ENCODE measurements at regions not wholly inside any gene's neighbourhood (a gene's known extent, or its start where the extent isn't known, plus 50 kb on each side); places are given as distances from the start of the nearest gene placed in this dataset.

DNA sequence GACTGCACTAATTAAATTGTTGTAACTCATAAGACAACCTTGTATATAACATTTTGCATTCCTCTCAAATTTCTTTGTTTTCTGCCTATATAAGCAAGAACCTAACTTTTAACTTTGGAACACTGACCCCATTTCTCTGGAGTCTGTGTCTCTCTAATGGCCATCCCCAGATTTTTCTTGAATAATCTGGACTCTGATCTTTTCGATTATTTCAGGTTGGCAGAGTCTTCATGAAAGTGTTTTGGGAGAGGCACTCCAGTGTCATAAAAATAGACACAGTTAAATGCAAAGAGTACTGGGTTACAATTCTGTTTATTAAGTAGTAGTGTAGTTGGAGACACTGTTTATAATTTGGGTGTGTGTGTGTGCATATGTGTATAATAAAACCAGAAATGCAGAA lies 1467.7 kb upstream of the CELF4 start:
- TF ChIP-seq, protein P1, sequence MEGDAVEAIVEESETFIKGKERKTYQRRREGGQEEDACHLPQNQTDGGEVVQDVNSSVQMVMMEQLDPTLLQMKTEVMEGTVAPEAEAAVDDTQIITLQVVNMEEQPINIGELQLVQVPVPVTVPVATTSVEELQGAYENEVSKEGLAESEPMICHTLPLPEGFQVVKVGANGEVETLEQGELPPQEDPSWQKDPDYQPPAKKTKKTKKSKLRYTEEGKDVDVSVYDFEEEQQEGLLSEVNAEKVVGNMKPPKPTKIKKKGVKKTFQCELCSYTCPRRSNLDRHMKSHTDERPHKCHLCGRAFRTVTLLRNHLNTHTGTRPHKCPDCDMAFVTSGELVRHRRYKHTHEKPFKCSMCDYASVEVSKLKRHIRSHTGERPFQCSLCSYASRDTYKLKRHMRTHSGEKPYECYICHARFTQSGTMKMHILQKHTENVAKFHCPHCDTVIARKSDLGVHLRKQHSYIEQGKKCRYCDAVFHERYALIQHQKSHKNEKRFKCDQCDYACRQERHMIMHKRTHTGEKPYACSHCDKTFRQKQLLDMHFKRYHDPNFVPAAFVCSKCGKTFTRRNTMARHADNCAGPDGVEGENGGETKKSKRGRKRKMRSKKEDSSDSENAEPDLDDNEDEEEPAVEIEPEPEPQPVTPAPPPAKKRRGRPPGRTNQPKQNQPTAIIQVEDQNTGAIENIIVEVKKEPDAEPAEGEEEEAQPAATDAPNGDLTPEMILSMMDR (IDR thresholded peaks at IDR 0.05; ENCODE audit: insufficient read depth, low read length, severe bottlenecking) = no peak
- Histone ChIP-seq H3K27me3 (ENCODE audit: control insufficient read depth, insufficient read depth, low read length) (peaks cover 3% of the 10 kb centered on the region), H3K4me3 (ENCODE audit: low read depth, low read length) (no peak overlapping the region), H3K36me3 (ENCODE audit: control insufficient read depth, insufficient read depth, low read length) (no peaks in the 10 kb centered on the region)
- FAIRE-seq (no peak), DNase-seq (ENCODE audit: low read depth) (no peak)

DNA sequence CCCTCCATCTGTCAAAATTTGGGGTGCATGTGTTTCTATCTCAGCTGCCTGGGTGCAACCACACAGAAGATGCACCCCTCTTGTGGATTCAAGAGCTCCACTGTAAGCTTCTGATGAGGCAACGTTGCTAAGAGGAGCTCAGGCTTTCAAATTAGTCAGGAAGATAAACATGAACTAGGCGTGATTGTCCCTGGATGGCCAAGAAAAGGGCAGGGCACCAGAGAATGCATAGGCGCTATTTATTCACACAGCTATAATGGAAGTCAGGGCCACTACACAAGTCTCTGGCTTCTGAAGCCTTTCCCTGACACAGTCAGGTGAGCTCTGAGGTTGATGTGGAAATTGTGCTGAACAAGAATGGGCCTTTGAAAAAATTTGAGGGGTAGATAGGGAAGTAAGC lies 1466.0 kb upstream of the CELF4 start:
- TF ChIP-seq, protein P1 (IDR thresholded peaks at IDR 0.05; ENCODE audit: insufficient read depth, low read length, severe bottlenecking) = no peak
- Histone ChIP-seq H3K4me3 (ENCODE audit: low read depth, low read length) (no peak overlapping the region), H3K36me3 (ENCODE audit: control insufficient read depth, insufficient read depth, low read length) (no peaks in the 10 kb centered on the region), H3K27me3 (ENCODE audit: control insufficient read depth, insufficient read depth, low read length) (peaks cover 3% of the 10 kb centered on the region)
- FAIRE-seq (no peak), DNase-seq (ENCODE audit: low read depth) (no peak)

DNA sequence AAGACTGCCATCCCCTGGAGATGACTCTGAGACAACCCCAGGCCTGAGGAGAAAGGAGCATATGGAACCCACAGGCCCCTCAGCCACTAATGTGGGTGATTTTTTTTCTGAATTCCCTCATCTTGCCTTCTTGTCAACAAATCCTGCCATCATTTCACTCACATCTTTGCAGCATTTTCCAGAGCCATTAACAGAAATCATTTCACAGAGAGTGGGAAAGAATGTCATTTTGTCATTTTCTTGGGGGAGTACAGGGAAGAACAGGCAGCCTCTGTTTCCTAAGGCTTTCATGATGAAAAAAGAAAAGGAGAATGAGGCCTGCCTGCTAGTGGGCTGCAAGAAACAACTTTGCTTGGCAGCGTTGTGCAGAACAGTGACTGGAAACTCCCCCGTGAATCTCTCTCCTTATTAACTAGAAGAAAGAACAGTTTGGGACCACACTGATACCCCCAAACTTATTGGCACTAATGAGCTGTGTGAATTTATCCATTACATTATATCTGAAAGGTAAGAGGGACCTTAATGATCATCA lies 1464.6 kb upstream of the CELF4 start:
- FAIRE-seq = no peak
- TF ChIP-seq, protein P1 (IDR thresholded peaks at IDR 0.05; ENCODE audit: insufficient read depth, low read length, severe bottlenecking) = no peak
- no peak overlapping the region for H3K4me3 ChIP-seq (ENCODE audit: low read depth, low read length)
- DNase-seq (ENCODE audit: low read depth) = no peak
- no peaks in the 10 kb centered on the region for H3K36me3 ChIP-seq (ENCODE audit: control insufficient read depth, insufficient read depth, low read length)
- H3K27me3 ChIP-seq (ENCODE audit: control insufficient read depth, insufficient read depth, low read length) = peaks cover 3% of the 10 kb centered on the region

DNA sequence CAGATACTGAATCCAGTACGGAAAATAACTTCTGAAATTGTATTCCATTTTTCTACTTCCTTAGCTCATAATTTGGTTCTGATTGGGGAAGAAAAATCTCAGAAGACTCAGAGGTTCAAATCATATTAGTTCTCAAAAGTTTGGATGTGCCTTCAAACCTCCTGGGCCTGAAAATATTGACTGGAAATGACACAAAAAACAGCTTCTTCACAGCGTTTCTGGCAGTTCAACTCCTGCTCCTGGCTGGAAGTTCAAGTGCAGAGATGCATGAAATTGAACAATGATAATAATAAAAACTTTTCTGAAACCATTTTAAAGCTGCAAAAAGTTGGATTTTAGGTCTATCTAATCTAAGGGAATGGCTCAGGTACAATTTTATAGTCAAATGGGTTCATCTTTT lies 1459.9 kb upstream of the CELF4 start:
- no peaks in the 10 kb centered on the region for H3K36me3 ChIP-seq (ENCODE audit: control insufficient read depth, insufficient read depth, low read length)
- H3K27me3 ChIP-seq (ENCODE audit: control insufficient read depth, insufficient read depth, low read length) = peaks cover 1% of the 10 kb centered on the region
- TF ChIP-seq, protein P1 (IDR thresholded peaks at IDR 0.05; ENCODE audit: insufficient read depth, low read length, severe bottlenecking) = no peak
- DNase-seq (ENCODE audit: low read depth) (no peak), FAIRE-seq (no peak)
- H3K4me3 ChIP-seq (ENCODE audit: low read depth, low read length) = no peak overlapping the region

DNA sequence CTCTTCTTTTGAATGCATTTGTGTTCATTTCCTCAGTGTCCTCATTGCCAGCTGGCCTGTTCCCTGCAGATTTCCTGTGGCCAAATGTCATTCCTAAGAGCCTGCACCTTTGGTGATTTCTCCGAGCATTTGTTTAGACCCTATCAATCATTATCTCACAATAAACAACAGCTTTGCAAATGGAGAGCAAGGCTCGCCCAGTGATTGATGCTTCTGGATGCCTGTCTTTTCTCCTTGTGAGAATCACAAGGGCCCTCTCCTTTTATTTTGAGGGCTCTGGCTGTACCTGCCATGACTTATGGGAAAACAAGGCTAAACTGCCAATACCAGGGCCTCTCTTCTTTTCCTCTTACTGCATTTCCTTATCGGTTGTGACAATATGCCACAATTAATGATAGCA lies 1454.4 kb upstream of the CELF4 start:
- H3K4me3 ChIP-seq (ENCODE audit: low read depth, low read length) = no peak overlapping the region
- no peaks in the 10 kb centered on the region for H3K36me3 ChIP-seq (ENCODE audit: control insufficient read depth, insufficient read depth, low read length)
- H3K27me3 ChIP-seq (ENCODE audit: control insufficient read depth, insufficient read depth, low read length) = no peaks in the 10 kb centered on the region
- FAIRE-seq (no peak), DNase-seq (ENCODE audit: low read depth) (no peak)
- TF ChIP-seq, protein P1 (IDR thresholded peaks at IDR 0.05; ENCODE audit: insufficient read depth, low read length, severe bottlenecking) = no peak

Data from bronchial epithelial cell (primary cell).